ENCODE measurements at regions not wholly inside any gene's neighbourhood (a gene's known extent, or its start where the extent isn't known, plus 50 kb on each side); places are given as distances from the start of the nearest gene placed in this dataset.
A peak's percentile ranks its signal among the peaks of the same experiment; 100 is the strongest.
"Not testable (repeated sequence)": the region's sequence is repeated elsewhere in the genome, so short reads cannot be mapped to it uniquely, and the experiment has no call there.

DNA sequence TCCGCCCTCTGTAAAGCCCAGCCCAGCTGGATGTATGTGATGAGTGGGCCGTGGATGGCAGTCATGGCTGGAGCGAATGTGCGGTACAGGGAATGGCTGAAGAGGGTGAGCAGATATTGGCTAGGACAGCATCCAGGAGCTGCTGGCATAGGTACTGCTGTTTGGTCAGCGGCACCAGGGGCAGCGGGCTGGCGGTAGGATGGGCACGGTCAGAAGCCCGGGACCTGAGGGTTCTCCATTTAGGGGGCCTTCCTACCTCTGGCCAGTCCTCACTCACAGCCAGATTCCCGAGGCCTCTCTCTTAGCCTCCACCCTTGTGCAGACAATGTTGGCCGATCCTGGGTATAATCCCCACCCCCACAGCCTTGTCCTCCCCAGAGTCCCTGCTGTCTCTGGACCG lies 53.1 kb upstream of the POTEH start:
- H3K9me3 Mint-ChIP-seq; H3K36me3 Mint-ChIP-seq; H3K27ac Mint-ChIP-seq; CTCF ChIA-PET (ENCODE audit: partially characterized antibody); H3K9me3 ChIP-seq (ENCODE audit: control insufficient read depth in 1 of 2, low read length in 2 of 2); H3K4me1 ChIP-seq (ENCODE audit: insufficient read depth, low read length); H3K27me3 Mint-ChIP-seq; H3K36me3 ChIP-seq (ENCODE audit: insufficient read depth, low read length); intact Hi-C loops (cut with micrococcal nuclease); H3K27me3 ChIP-seq (ENCODE audit: insufficient read depth, low read length); H3K4me3 ChIP-seq (ENCODE audit: low read length in 2 of 2); H3K4me3 Mint-ChIP-seq; H3K4me1 Mint-ChIP-seq; H3K27ac ChIP-seq (ENCODE audit: low read depth, low read length); POLR2A ChIA-PET (ENCODE audit: partially characterized antibody); DNase-seq: not testable (repeated sequence)

DNA sequence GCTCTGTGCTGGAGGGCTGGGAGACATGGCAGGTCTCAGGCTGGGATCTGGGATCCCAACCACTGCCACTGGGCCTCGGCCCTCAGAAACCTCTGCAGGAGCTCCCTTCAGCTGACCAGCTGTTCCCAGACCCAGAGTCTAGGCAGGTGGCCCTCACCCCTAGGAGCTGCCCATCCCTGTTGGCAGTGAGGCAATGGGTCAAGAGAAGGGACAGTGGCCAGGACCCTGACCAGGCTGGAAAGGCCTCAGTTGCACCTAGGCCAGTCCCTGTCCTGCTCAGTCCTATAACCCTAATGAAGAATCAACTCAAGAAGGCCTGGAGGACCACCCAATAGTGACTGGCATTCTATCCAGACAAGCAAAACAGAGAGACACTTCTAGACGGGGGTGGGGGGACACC lies 52.4 kb upstream of the POTEH start:
- CTCF ChIA-PET (ENCODE audit: partially characterized antibody); H3K36me3 Mint-ChIP-seq; H3K9me3 Mint-ChIP-seq; H3K27ac ChIP-seq (ENCODE audit: low read depth, low read length); H3K36me3 ChIP-seq (ENCODE audit: insufficient read depth, low read length); H3K27ac Mint-ChIP-seq; H3K4me3 Mint-ChIP-seq; H3K4me3 ChIP-seq (ENCODE audit: low read length in 2 of 2); H3K9me3 ChIP-seq (ENCODE audit: control insufficient read depth in 1 of 2, low read length in 2 of 2); intact Hi-C loops (cut with micrococcal nuclease); H3K27me3 ChIP-seq (ENCODE audit: insufficient read depth, low read length); H3K4me1 ChIP-seq (ENCODE audit: insufficient read depth, low read length); H3K27me3 Mint-ChIP-seq; POLR2A ChIA-PET (ENCODE audit: partially characterized antibody); DNase-seq; H3K4me1 Mint-ChIP-seq: not testable (repeated sequence)

DNA sequence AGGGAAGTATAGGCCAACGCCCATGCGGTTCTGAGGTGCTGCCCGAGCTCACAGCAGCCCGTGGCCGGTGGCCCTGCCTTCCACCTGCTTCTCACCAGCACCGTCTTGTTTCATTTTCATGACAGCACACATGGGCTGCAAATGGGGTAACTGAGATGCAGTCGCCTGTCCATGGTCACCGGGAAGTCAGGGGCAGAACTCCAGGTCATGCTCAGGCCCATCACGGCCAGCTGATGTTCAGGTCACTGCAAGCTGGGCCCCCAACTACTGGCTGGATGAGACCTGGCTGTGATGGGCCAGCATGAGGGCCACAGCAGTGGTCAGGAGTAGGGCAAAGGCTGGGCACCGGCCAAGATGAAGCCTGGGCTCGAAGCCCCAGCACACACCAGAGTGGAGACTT lies 51.9 kb upstream of the POTEH start:
- H3K4me3 ChIP-seq (ENCODE audit: low read length in 2 of 2); H3K36me3 ChIP-seq (ENCODE audit: insufficient read depth, low read length); intact Hi-C loops (cut with micrococcal nuclease); H3K27me3 ChIP-seq (ENCODE audit: insufficient read depth, low read length); H3K36me3 Mint-ChIP-seq; H3K9me3 Mint-ChIP-seq; H3K27me3 Mint-ChIP-seq; H3K4me1 Mint-ChIP-seq; H3K4me3 Mint-ChIP-seq; H3K27ac Mint-ChIP-seq; CTCF ChIA-PET (ENCODE audit: partially characterized antibody); H3K4me1 ChIP-seq (ENCODE audit: insufficient read depth, low read length); H3K27ac ChIP-seq (ENCODE audit: low read depth, low read length); POLR2A ChIA-PET (ENCODE audit: partially characterized antibody); H3K9me3 ChIP-seq (ENCODE audit: control insufficient read depth in 1 of 2, low read length in 2 of 2): not testable (repeated sequence)
- peak in 1 of 5 donors; percentile 25 for DNase-seq

Measured in CD4-positive, alpha-beta memory T cell (primary cell).